Panc1 (cell line): ENCODE measurements at regions not wholly inside any gene's neighbourhood (a gene's known extent, or its start where the extent isn't known, plus 50 kb on each side); places are given as distances from the start of the nearest gene placed in this dataset.

Source experiments
- ATAC-seq: fragments of 200-7000 bp; cut with Tn5 transposase; 2 replicates; pipeline ENCODE4 v1.9.1; 2020; ENCODE audit warnings: mild to moderate bottlenecking, moderate library complexity
- BruUV-seq: library from RNA; stranded (reverse); fragments of 400-500 nt; replicated peaks from 2 replicates; lab custom pipeline; 2021; lab: Mats Ljungman, UMichigan
- CTCF ChIA-PET: fragments of 300-600 bp; sonication (Branson Sonifier 250); formaldehyde crosslinking; loops from one replicate; lab custom pipeline; 2022; ENCODE audit warnings: antibody characterized with exemption; lab: Charles Lee
- POLR2A ChIA-PET: fragments of 300-600 bp; sonication (Branson Sonifier 250); formaldehyde crosslinking; loops from one replicate; lab custom pipeline; 2022; ENCODE audit warnings: antibody characterized with exemption; lab: Charles Lee
- DNase-seq: peaks from one replicate; pipeline ENCODE4 v3.0.0-alpha.2; 2010; ENCODE audit warnings: low read depth, low spot score
- H3K27ac ChIP-seq: 2 replicates; pipeline ENCODE4 v1.5.1; 2011; ENCODE audit warnings: mild to moderate bottlenecking, low read length, inconsistent platforms
- H3K27me3 ChIP-seq: fragments of 200-500 bp; sonication (Bioruptor generic); 2 replicates; pipeline ENCODE4 v1.6.0; 2014; ENCODE audit warnings: low read length, inconsistent platforms; ENCODE audit not compliant: control insufficient read depth, insufficient read depth
- H3K36me3 ChIP-seq: fragments of 200-500 bp; sonication (Bioruptor generic); 2 replicates; pipeline ENCODE4 v1.5.1; 2014; ENCODE audit warnings: inconsistent platforms, mild to moderate bottlenecking, low read length, moderate library complexity; ENCODE audit not compliant: control insufficient read depth, insufficient read depth
- H3K4me1 ChIP-seq: 2 replicates; pipeline ENCODE4 v1.5.1; 2011; ENCODE audit warnings: inconsistent platforms, mild to moderate bottlenecking, low read length, moderate library complexity; ENCODE audit not compliant: control insufficient read depth, insufficient read depth
- H3K4me3 ChIP-seq, 2 experiments: 2 replicates each; pipeline ENCODE4 v1.5.1; 2011 to 2012; ENCODE audit warnings: low read depth in 2 of 2, low read length in 2 of 2, mild to moderate bottlenecking in 2 of 2, inconsistent platforms in 1 of 2, moderate library complexity in 1 of 2
- H3K9me3 ChIP-seq: fragments of 200-500 bp; sonication (Bioruptor generic); 2 replicates; pipeline ENCODE4 v1.5.1; 2014; ENCODE audit warnings: low read depth, mild to moderate bottlenecking, inconsistent platforms, low read length, moderate library complexity; ENCODE audit not compliant: control insufficient read depth, insufficient read depth
- CTCF ChIP-seq: fragments of 450-650 bp; IDR thresholded peaks from 2 replicates; pipeline ENCODE4 v1.5.1; 2017; ENCODE audit warnings: mild to moderate bottlenecking
- POLR2AphosphoS5 ChIP-seq: IDR thresholded peaks from 2 replicates; pipeline ENCODE4 v1.6.1; 2012; ENCODE audit warnings: mild to moderate bottlenecking, low read depth, low read length, moderate library complexity
- REST ChIP-seq, 2 experiments: IDR thresholded peaks; 2 replicates each; pipeline ENCODE4 v1.6.1; 2011 to 2012; ENCODE audit warnings: low read depth in 2 of 2, control low read depth in 1 of 2, low read length in 1 of 2, mild to moderate bottlenecking in 1 of 2, moderate library complexity in 1 of 2; ENCODE audit not compliant: insufficient read depth in 1 of 2
- SIN3A ChIP-seq: IDR thresholded peaks from 2 replicates; pipeline ENCODE4 v1.6.1; 2012; ENCODE audit warnings: low read depth, mild to moderate bottlenecking, low read length, moderate library complexity, borderline replicate concordance; ENCODE audit not compliant: insufficient read depth
- TCF7L2 ChIP-seq: IDR thresholded peaks from 2 replicates; pipeline ENCODE4 v1.6.1; 2011; ENCODE audit warnings: mild to moderate bottlenecking, low read depth, low read length, inconsistent platforms
- in situ Hi-C: cut with HindIII; loops from 2 replicates; pipeline ENCODE4 v1.10.0; 2016; ENCODE audit warnings: low sequenced_read_pairs, low pct_unique_long_range_greater_than_20kb
- intact Hi-C: fragments of 100-400 bp; cut with micrococcal nuclease; formaldehyde crosslinking; loops from one replicate; pipeline ENCODE4 v1.10.0; 2022; ENCODE audit not compliant: unreplicated experiment

GRCh38 chr3:84128024-84128423, 830.8 kb upstream of the CADM2 start:
- Histone ChIP-seq H3K27me3 (no peaks in the 10 kb centered on the region), H3K36me3 (no peaks in the 10 kb centered on the region), H3K9me3 (no peaks in the 10 kb centered on the region), H3K27ac (no peak overlapping the region), H3K4me3 (no peak overlapping the region), H3K4me1 (no peaks in the 10 kb centered on the region)
- in situ Hi-C loops (no loop called here), intact Hi-C loops (no loop called here)
- no peak for TF ChIP-seq POLR2AphosphoS5
- no peak for TF ChIP-seq TCF7L2
- no peak for TF ChIP-seq CTCF
- TF ChIP-seq SIN3A = no peak
- no peak for TF ChIP-seq REST (IDR thresholded peaks at IDR 0.05; ENCODE audit: insufficient read depth in 1 of 2, low read depth in 2 of 2, low read length in 1 of 2)
- ATAC-seq (no peak), DNase-seq (no peak)
- no TSS peak for BruUV-seq
- ChIA-PET CTCF (no interaction called here), POLR2A (no interaction called here)

- ATAC-seq (no peak), DNase-seq (no peak)
- H3K4me1 ChIP-seq = no peaks in the 10 kb centered on the region
- H3K9me3 ChIP-seq = no peaks in the 10 kb centered on the region
- intact Hi-C loops (no loop called here), in situ Hi-C loops (no loop called here)
- no peaks in the 10 kb centered on the region for H3K36me3 ChIP-seq
- no TSS peak for BruUV-seq
- no peak overlapping the region for H3K27ac ChIP-seq
- no peak overlapping the region for H3K4me3 ChIP-seq
- CTCF ChIA-PET = no interaction called here
- no peak for TF ChIP-seq CTCF
- no peak for TF ChIP-seq TCF7L2
- TF ChIP-seq POLR2AphosphoS5 = no peak
- no peak for TF ChIP-seq REST (IDR thresholded peaks at IDR 0.05; ENCODE audit: insufficient read depth in 1 of 2, low read depth in 2 of 2, low read length in 1 of 2)
- no peak for TF ChIP-seq SIN3A
- POLR2A ChIA-PET = no interaction called here
- H3K27me3 ChIP-seq = no peaks in the 10 kb centered on the region
Measured at GRCh38 chr3:84136425-84136824, 822.4 kb upstream of the CADM2 start.
